ENCODE measurements at regions not wholly inside any gene's neighbourhood (a gene's known extent, or its start where the extent isn't known, plus 50 kb on each side); places are given as distances from the start of the nearest gene placed in this dataset.

GRCh38 chr1:213750231-213751063, 237.3 kb upstream of the PROX1 start:
- ChIA-PET POLR2A (no interaction called here), CTCF (no interaction called here)
- no peak for DNase-seq (ENCODE audit: extremely low spot score)
- TF ChIP-seq ELF4 (IDR thresholded peaks at IDR 0.05) (no peak), ARNT (IDR thresholded peaks at IDR 0.05) (no peak), CTBP1 (IDR thresholded peaks at IDR 0.05; ENCODE audit: borderline replicate concordance) (no peak), L3MBTL2 (conservative IDR thresholded peaks at IDR 0.05) (no peak)

GRCh38 chr1:213751064-213751397, 236.7 kb upstream of the PROX1 start:
- CTCF ChIA-PET: no interaction called here
- TF ChIP-seq FOXA1 (IDR thresholded peaks at IDR 0.05) (no peak), HDGF (IDR thresholded peaks at IDR 0.05; ENCODE audit: borderline replicate concordance) (no peak), ARNT (IDR thresholded peaks at IDR 0.05) (no peak), BHLHE40 (IDR thresholded peaks at IDR 0.05; ENCODE audit: borderline replicate concordance) (no peak), CTBP1 (IDR thresholded peaks at IDR 0.05; ENCODE audit: borderline replicate concordance) (no peak), ELF4 (IDR thresholded peaks at IDR 0.05) (no peak), NFRKB (IDR thresholded peaks at IDR 0.05) (no peak), FOXK2 (IDR thresholded peaks at IDR 0.05) (no peak), ZNF384 (IDR thresholded peaks at IDR 0.05) (no peak), FOXM1 (IDR thresholded peaks at IDR 0.05; ENCODE audit: borderline replicate concordance) (no peak), PKNOX1 (IDR thresholded peaks at IDR 0.05) (no peak), SP1 (IDR thresholded peaks at IDR 0.05) (no peak), L3MBTL2 (conservative IDR thresholded peaks at IDR 0.05) (no peak), TARDBP (IDR thresholded peaks at IDR 0.05) (no peak), LEF1 (IDR thresholded peaks at IDR 0.05; ENCODE audit: borderline replicate concordance) (no peak), SUZ12 (IDR thresholded peaks at IDR 0.05) (no peak)
- no peak for DNase-seq (ENCODE audit: extremely low spot score)
- POLR2A ChIA-PET: no interaction called here

GRCh38 chr1:213759359-213760181, 228.2 kb upstream of the PROX1 start:
- no peak for DNase-seq (ENCODE audit: extremely low spot score)
- POLR2A ChIA-PET: no interaction called here
- no peak for TF ChIP-seq ZNF384 (IDR thresholded peaks at IDR 0.05)
- TF ChIP-seq HDGF (IDR thresholded peaks at IDR 0.05; ENCODE audit: borderline replicate concordance): no peak
- TF ChIP-seq NFRKB (IDR thresholded peaks at IDR 0.05): no peak
- TF ChIP-seq FOXA1 (IDR thresholded peaks at IDR 0.05): no peak
- no peak for TF ChIP-seq SP1 (IDR thresholded peaks at IDR 0.05)
- TF ChIP-seq SUZ12 (IDR thresholded peaks at IDR 0.05): no peak
- no peak for TF ChIP-seq TARDBP (IDR thresholded peaks at IDR 0.05)
- no peak for TF ChIP-seq LEF1 (IDR thresholded peaks at IDR 0.05; ENCODE audit: borderline replicate concordance)
- no peak for TF ChIP-seq ARNT (IDR thresholded peaks at IDR 0.05)
- TF ChIP-seq BHLHE40 (IDR thresholded peaks at IDR 0.05; ENCODE audit: borderline replicate concordance): no peak
- no peak for TF ChIP-seq PKNOX1 (IDR thresholded peaks at IDR 0.05)
- TF ChIP-seq ELF4 (IDR thresholded peaks at IDR 0.05): no peak
- CTCF ChIA-PET: no interaction called here

GRCh38 chr1:213761845-213762407, 225.8 kb upstream of the PROX1 start:
- TF ChIP-seq FOXA1 (IDR thresholded peaks at IDR 0.05) (no peak), CTBP1 (IDR thresholded peaks at IDR 0.05; ENCODE audit: borderline replicate concordance) (no peak), NFRKB (IDR thresholded peaks at IDR 0.05) (no peak), SUZ12 (IDR thresholded peaks at IDR 0.05) (no peak), BHLHE40 (IDR thresholded peaks at IDR 0.05; ENCODE audit: borderline replicate concordance) (no peak), SP1 (IDR thresholded peaks at IDR 0.05) (no peak), ARNT (IDR thresholded peaks at IDR 0.05) (no peak), ELF4 (IDR thresholded peaks at IDR 0.05) (no peak), L3MBTL2 (conservative IDR thresholded peaks at IDR 0.05) (no peak), TARDBP (IDR thresholded peaks at IDR 0.05) (no peak), HDGF (IDR thresholded peaks at IDR 0.05; ENCODE audit: borderline replicate concordance) (no peak), FOXM1 (IDR thresholded peaks at IDR 0.05; ENCODE audit: borderline replicate concordance) (no peak), LEF1 (IDR thresholded peaks at IDR 0.05; ENCODE audit: borderline replicate concordance) (no peak), FOXK2 (IDR thresholded peaks at IDR 0.05) (no peak), PKNOX1 (IDR thresholded peaks at IDR 0.05) (no peak), ZNF384 (IDR thresholded peaks at IDR 0.05) (no peak)
- ChIA-PET POLR2A (no interaction called here), CTCF (no interaction called here)
- no peak for DNase-seq (ENCODE audit: extremely low spot score)

- ChIA-PET POLR2A (no interaction called here), CTCF (no interaction called here)
- no peak for DNase-seq (ENCODE audit: extremely low spot score)
- TF ChIP-seq ZNF384 (IDR thresholded peaks at IDR 0.05) (no peak), TARDBP (IDR thresholded peaks at IDR 0.05) (no peak), BHLHE40 (IDR thresholded peaks at IDR 0.05; ENCODE audit: borderline replicate concordance) (no peak), CTBP1 (IDR thresholded peaks at IDR 0.05; ENCODE audit: borderline replicate concordance) (no peak), ELF4 (IDR thresholded peaks at IDR 0.05) (no peak), FOXM1 (IDR thresholded peaks at IDR 0.05; ENCODE audit: borderline replicate concordance) (no peak), LEF1 (IDR thresholded peaks at IDR 0.05; ENCODE audit: borderline replicate concordance) (no peak), SP1 (IDR thresholded peaks at IDR 0.05) (no peak), PKNOX1 (IDR thresholded peaks at IDR 0.05) (no peak), NFRKB (IDR thresholded peaks at IDR 0.05) (no peak), SUZ12 (IDR thresholded peaks at IDR 0.05) (no peak), FOXA1 (IDR thresholded peaks at IDR 0.05) (no peak), FOXK2 (IDR thresholded peaks at IDR 0.05) (no peak), ARNT (IDR thresholded peaks at IDR 0.05) (no peak), L3MBTL2 (conservative IDR thresholded peaks at IDR 0.05) (no peak)
These were observed 220.1 kb upstream of the PROX1 start for GRCh38 chr1:213767683-213768082.
